GM21576 (cell line): ENCODE measurements at regions not wholly inside any gene's neighbourhood (a gene's known extent, or its start where the extent isn't known, plus 50 kb on each side); places are given as distances from the start of the nearest gene placed in this dataset.

ENCODE experiments used
- ATAC-seq: cut with Tn5 transposase; IDR thresholded peaks from one replicate; pipeline ENCODE4 v1.9.1; 2021; ENCODE audit warnings: mild to moderate bottlenecking, moderate library complexity; ENCODE audit not compliant: unreplicated experiment

DNA sequence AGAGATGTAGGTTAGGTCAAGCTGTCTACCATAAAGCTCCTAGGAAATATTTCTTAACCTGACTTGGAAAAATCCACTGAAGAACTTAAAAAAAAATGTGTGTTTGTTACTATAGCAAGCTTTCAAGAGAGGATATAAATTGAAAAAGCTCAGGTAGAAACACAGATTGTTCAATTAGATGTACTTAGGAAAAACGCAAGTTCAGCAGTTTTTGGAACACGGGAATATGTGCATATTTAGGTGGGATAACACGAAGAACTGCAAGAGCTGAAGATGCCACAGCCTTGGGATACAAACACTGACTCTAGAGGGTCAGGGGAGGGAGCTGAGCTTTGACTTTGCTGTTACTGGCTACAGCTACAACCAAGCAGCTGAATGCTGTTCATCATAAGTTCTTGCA is 77.8 kb upstream of the FSHB start:
- no peak for ATAC-seq

DNA sequence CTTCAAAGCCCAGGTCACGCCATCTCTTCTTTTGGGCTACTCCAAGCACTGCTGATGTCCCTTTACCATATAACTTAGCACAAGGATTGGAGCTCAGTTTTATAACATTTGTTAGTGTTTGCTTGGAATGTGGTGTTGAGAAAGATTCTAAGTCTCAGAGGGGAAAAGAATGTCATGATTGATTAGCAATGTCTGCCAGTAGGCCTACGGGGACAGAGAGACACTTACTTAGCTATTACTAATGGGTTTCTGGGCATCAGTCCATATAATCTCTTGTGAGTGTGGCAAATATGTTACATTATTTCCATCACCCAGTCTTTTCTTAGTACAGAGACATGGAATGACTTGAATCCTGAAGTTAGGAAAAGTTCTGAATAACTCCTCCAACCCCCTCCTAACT is 75.4 kb upstream of the FSHB start:
- no peak for ATAC-seq

DNA sequence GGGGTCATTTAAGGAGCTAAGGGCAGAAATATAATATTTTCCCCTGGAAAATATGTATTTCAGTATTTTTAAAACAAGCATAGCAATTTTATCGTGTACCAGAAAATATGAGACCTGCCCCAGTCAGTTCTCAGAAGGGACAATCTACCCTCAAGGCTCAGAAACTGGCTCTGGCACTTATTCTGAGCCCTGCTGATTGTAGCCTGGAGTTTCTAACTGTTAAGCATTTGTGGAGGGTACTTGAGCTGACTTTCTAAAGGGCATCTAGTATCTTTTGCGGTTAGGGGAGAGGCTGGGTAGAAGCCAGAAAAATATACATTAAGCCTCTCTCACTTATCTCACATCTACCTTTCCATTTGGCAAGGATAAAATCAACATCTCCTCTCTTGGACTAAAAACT is 71.3 kb upstream of the FSHB start:
- ATAC-seq, result no peak

DNA sequence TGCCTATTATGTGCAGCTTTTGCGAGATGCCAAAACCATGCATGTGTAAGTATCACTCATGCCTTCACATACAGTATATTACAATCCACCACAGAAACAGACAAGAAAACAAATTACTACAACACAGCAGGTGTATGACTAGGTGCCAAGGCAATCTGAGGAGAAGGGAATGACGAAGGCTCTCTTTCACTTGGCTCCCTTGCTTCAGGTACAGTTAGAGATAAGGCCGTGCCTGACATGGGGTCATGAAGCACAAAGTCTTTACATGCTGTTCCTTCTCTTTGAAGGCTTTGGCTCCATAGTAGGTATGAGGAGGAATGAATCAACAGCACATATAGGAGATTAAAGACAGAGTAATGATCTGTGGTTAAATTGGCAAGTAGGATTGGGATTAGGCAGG is 65.2 kb upstream of the FSHB start:
- ATAC-seq, result no peak

DNA sequence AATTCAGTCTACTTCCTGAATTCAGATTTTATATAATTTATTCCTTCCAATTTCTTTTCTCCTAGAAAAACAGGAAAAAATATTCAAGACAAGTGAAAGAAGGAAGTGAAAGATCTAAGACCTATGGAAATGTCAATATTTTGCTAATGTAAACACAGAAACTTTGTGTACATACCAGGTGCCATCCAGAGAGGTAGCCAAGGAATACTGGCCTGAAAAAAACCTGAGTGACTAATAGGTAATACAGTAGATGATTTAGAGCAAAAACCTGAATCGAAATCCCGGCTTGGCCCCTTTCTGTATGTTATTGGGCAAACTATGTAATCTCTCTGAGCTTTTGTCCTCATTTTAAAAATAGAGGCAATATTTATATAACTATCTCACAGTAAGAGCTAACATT is 59.2 kb upstream of the FSHB start:
- ATAC-seq, result no peak

DNA sequence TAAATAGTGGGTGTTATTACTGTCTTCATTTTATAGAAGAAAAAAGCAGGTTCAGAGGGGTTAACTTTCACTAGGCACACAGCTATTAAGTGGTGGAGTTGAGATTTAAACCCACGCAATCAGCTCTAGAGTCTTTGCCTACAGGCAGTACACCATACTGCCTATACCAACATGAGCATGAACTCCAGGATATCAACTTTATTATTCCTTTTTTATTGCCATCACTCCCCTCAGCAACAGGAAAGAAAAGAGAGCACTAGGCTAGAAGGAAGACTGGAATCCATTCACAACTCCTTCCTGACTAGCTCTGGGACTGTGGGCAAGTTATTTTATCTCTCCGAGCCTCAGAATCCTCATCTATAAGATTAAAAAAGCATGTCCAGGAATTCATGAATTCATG is 58.7 kb upstream of the FSHB start:
- ATAC-seq, result no peak

DNA sequence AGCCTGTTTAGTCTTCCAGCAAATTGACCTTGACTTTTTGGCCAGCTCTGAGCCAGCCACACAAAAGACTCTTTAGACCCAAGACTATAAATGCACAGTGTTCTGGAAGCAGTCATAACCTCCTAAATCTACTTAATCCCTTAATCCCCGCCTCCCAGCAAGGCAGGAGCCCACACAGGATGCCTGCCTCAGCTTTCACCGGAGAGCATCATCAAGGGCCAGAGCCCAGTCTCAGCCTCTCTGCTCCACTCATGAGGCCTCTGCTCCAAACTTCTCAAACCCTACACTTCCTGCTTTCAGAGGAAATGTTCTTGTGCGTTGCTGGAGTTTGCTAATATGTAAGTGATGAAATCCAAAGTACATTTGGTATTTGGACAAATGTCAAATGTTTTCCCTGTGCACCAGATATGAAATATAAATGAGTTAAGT is 57.9 kb upstream of the FSHB start:
- ATAC-seq, result no peak

DNA sequence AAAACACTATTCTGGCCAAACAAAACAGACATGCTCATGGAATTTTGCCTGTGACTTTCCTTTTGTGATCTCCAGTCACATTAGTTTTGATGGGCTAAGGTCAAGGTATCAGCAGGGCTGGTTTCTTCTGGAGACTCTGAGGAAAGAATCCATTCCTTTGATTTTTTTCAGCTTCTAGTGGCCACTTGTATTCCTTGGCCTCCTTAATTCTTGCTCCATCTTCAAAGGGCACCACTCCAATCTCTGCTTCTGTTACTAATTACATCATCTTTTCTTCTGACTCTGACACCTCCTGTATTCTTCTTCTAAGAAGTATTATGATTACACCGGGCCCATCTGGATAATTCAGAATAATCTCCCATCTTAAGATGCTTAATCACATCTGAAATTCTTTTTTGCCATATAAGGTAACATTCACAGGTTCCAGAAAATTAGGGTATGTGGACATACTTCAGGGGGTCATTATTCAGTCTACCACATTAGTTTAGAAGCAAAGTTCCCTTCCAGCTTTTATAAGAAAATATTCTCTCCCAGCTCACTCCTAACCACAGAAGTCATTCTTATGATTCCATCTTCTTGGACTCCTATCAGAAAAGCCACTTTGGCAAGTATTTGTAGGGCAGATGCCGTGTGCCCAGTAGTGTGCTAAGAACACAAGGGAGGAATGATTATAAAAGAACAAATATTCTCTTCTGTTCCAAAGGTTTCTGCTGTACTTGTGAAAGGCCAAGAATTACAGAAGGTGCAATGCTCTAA is 56.4 kb upstream of the FSHB start:
- no peak for ATAC-seq
